Type B pancreatic cell (in vitro differentiated cells): ENCODE measurements at regions not wholly inside any gene's neighbourhood (a gene's known extent, or its start where the extent isn't known, plus 50 kb on each side); places are given as distances from the start of the nearest gene placed in this dataset.

Experiments used
- DNase-seq: peaks from one replicate; pipeline ENCODE4 v3.0.0; 2021; ENCODE audit warnings: mixed read lengths; ENCODE audit not compliant: unreplicated experiment; ENCODE audit errors: extremely low spot score
- H3K27ac Mint-ChIP-seq: 2 replicates; pipeline ENCODE4 v1.8.0; 2021; ENCODE audit warnings: mild to moderate bottlenecking, mixed read lengths
- H3K27me3 Mint-ChIP-seq: 2 replicates; pipeline ENCODE4 v1.8.0; 2021; ENCODE audit warnings: mixed read lengths
- H3K36me3 Mint-ChIP-seq: 2 replicates; pipeline ENCODE4 v1.8.0; 2021; ENCODE audit warnings: mixed read lengths
- H3K4me1 Mint-ChIP-seq: one replicate; pipeline ENCODE4 v1.8.0; 2021; ENCODE audit warnings: mixed read lengths; ENCODE audit not compliant: unreplicated experiment
- H3K4me3 Mint-ChIP-seq: 2 replicates; pipeline ENCODE4 v1.8.0; 2021; ENCODE audit warnings: mild to moderate bottlenecking, mixed read lengths
- H3K9me3 Mint-ChIP-seq: 2 replicates; pipeline ENCODE4 v1.8.0; 2021; ENCODE audit warnings: mixed read lengths
- CTCF ChIP-seq: fragments of 200-600 bp; sonication (generic); conservative IDR thresholded peaks from 2 replicates; pipeline ENCODE4 v1.5.0; 2021; ENCODE audit warnings: antibody characterized with exemption, mild to moderate bottlenecking

DNA sequence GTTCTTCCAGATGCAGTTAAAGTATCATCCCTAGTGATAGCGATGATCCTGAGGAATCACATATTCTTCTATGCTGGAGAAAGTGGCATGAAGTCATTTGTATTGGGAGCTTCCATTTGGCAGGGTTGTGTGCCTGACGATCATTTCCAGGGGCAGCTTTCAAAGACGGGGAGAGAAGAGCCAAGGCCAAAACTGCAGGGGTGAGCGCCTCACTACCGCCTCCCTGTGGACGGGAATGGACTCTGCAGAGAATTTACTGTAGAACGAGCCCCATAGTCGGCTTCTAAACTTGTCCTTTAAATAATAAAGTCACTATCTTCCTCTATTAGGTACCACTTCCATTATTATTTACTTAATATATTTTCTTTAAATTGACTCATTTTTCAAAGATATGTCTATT lies 555.9 kb upstream of the TMEM132C start:
- H3K4me3 Mint-ChIP-seq, result no peak overlapping the region
- no peak overlapping the region for H3K27ac Mint-ChIP-seq
- no peaks in the 10 kb centered on the region for H3K4me1 Mint-ChIP-seq
- H3K27me3 Mint-ChIP-seq, result peaks cover 3% of the 10 kb centered on the region
- DNase-seq, result no peak
- peak; percentile 73 for TF ChIP-seq CTCF
- no peaks in the 10 kb centered on the region for H3K9me3 Mint-ChIP-seq
- no peaks in the 10 kb centered on the region for H3K36me3 Mint-ChIP-seq

DNA sequence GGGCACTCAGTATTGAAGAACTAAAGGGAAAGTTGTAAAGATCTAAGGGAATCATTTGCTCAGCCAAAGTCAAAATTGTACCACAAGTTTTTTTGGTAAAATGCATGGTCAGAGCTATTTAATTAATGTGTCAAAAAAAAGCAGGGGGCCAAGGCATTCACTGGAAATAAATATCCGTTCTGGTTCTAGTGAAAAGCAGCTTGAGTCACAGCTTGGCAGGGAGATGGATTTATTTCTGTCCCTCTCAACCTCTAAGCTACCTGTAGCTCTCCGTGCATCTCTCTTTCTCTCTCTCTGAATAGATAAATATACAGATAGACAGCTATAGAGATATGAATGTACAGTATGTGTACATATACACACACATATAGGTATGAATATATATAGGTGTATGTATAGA lies 554.4 kb upstream of the TMEM132C start:
- no peaks in the 10 kb centered on the region for H3K9me3 Mint-ChIP-seq
- H3K27ac Mint-ChIP-seq, result no peak overlapping the region
- no peak overlapping the region for H3K4me3 Mint-ChIP-seq
- H3K4me1 Mint-ChIP-seq, result no peaks in the 10 kb centered on the region
- H3K36me3 Mint-ChIP-seq, result no peaks in the 10 kb centered on the region
- no peak for DNase-seq
- H3K27me3 Mint-ChIP-seq, result no peaks in the 10 kb centered on the region
- TF ChIP-seq CTCF, result no peak

- H3K27me3 Mint-ChIP-seq, result no peaks in the 10 kb centered on the region
- no peaks in the 10 kb centered on the region for H3K4me1 Mint-ChIP-seq
- H3K27ac Mint-ChIP-seq, result no peak overlapping the region
- no peaks in the 10 kb centered on the region for H3K36me3 Mint-ChIP-seq
- no peak for DNase-seq
- H3K4me3 Mint-ChIP-seq, result no peak overlapping the region
- no peaks in the 10 kb centered on the region for H3K9me3 Mint-ChIP-seq
- no peak for TF ChIP-seq CTCF
These were observed 550.8 kb upstream of the TMEM132C start for GRCh38 chr12:127716166-127716565.

DNA sequence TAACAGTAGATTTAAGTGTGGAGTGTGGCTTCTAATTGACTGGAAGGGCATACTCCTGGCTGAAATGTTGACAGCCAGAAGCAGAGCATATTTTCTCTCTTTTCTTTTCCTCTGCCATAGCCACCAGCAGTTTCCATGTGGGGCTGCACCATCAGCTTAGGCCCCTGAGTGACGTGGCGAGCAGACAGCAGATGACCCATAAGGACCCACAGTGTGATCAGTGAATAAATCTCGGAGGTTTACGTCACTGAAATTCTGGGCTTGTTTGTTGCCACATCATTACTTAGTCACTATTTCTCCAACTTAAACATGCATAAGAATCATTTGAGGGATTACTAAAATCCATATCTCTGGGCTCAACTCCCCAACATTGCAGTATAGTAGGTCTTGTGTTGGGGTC lies 549.7 kb upstream of the TMEM132C start:
- Mint-ChIP-seq H3K4me1 (no peaks in the 10 kb centered on the region), H3K36me3 (no peaks in the 10 kb centered on the region), H3K27me3 (no peaks in the 10 kb centered on the region), H3K4me3 (no peak overlapping the region), H3K9me3 (no peaks in the 10 kb centered on the region), H3K27ac (no peak overlapping the region)
- no peak for DNase-seq
- no peak for TF ChIP-seq CTCF

- Mint-ChIP-seq H3K27me3 (peaks cover 1% of the 10 kb centered on the region), H3K4me1 (no peaks in the 10 kb centered on the region), H3K36me3 (no peaks in the 10 kb centered on the region), H3K4me3 (no peak overlapping the region), H3K9me3 (no peaks in the 10 kb centered on the region), H3K27ac (no peak overlapping the region)
- no peak for DNase-seq
- no peak for TF ChIP-seq CTCF
These were observed 546.6 kb upstream of the TMEM132C start for GRCh38 chr12:127720334-127720733.

- Mint-ChIP-seq H3K36me3 (no peaks in the 10 kb centered on the region), H3K9me3 (no peaks in the 10 kb centered on the region), H3K27ac (peak overlapping the region; percentile 41), H3K27me3 (peaks cover 3% of the 10 kb centered on the region), H3K4me3 (no peak overlapping the region), H3K4me1 (no peaks in the 10 kb centered on the region)
- TF ChIP-seq CTCF, result no peak
- no peak for DNase-seq
These were observed 544.4 kb upstream of the TMEM132C start for GRCh38 chr12:127722611-127723010.
